ENCODE measurements at regions not wholly inside any gene's neighbourhood (a gene's known extent, or its start where the extent isn't known, plus 50 kb on each side); places are given as distances from the start of the nearest gene placed in this dataset.

- H3K4me1 ChIP-seq, result no peaks in the 10 kb centered on the region
- H3K36me3 ChIP-seq, result no peaks in the 10 kb centered on the region
- no peaks in the 10 kb centered on the region for H3K27me3 ChIP-seq
- H3K9me3 ChIP-seq, result no peaks in the 10 kb centered on the region
- no peak for DNase-seq
- no peak overlapping the region for H3K4me3 ChIP-seq (ENCODE audit: low read depth, low read length)
- TF ChIP-seq CTCF (IDR thresholded peaks at IDR 0.05; ENCODE audit: low read depth, low read length), result no peak
Measured at GRCh38 chr2:239654266-239654665, 253.4 kb upstream of the HDAC4 start.

- Histone ChIP-seq H3K27me3 (no peaks in the 10 kb centered on the region), H3K4me1 (no peaks in the 10 kb centered on the region), H3K9me3 (no peaks in the 10 kb centered on the region), H3K4me3 (ENCODE audit: low read depth, low read length) (no peak overlapping the region), H3K36me3 (no peaks in the 10 kb centered on the region)
- TF ChIP-seq CTCF (IDR thresholded peaks at IDR 0.05; ENCODE audit: low read depth, low read length), result no peak
- no peak for DNase-seq
Measured at GRCh38 chr2:239651859-239652258, 251.0 kb upstream of the HDAC4 start.

- peaks cover 10% of the 10 kb centered on the region for H3K27me3 ChIP-seq
- H3K4me3 ChIP-seq (ENCODE audit: low read depth, low read length), result no peak overlapping the region
- TF ChIP-seq CTCF (IDR thresholded peaks at IDR 0.05; ENCODE audit: low read depth, low read length), result no peak
- DNase-seq, result no peak
- no peaks in the 10 kb centered on the region for H3K9me3 ChIP-seq
- no peaks in the 10 kb centered on the region for H3K4me1 ChIP-seq
- no peaks in the 10 kb centered on the region for H3K36me3 ChIP-seq
Measured at GRCh38 chr2:239650674-239651073, 249.9 kb upstream of the HDAC4 start.

GRCh38 chr2:239649309-239649708 lies 248.5 kb upstream of the HDAC4 start:
- no peak for DNase-seq
- H3K36me3 ChIP-seq, result no peaks in the 10 kb centered on the region
- TF ChIP-seq CTCF (IDR thresholded peaks at IDR 0.05; ENCODE audit: low read depth, low read length), result no peak
- no peak overlapping the region for H3K4me3 ChIP-seq (ENCODE audit: low read depth, low read length)
- H3K27me3 ChIP-seq, result peaks cover 10% of the 10 kb centered on the region
- H3K9me3 ChIP-seq, result no peaks in the 10 kb centered on the region
- no peaks in the 10 kb centered on the region for H3K4me1 ChIP-seq

DNA sequence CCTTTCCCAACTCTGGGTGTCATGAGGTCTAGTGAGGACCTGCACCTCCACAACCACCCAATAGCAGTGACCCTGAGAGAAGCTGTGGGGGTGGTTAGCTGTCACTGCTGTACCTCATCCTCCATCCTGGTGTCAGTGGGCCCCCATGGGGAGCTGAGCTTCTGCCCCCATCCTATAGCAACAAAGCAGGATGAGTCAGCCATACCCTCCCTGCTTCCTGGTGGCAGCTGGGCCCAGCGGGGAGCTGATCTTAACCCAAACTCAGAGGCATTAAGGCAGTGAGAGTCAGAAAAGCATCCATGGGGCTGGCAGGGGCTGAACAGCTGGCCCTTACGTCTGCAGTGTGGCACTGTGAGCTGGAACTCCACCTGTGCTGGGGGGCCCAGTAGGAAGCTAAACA lies 247.8 kb upstream of the HDAC4 start:
- Histone ChIP-seq H3K9me3 (no peaks in the 10 kb centered on the region), H3K4me1 (no peaks in the 10 kb centered on the region), H3K36me3 (no peaks in the 10 kb centered on the region), H3K27me3 (peaks cover 10% of the 10 kb centered on the region), H3K4me3 (ENCODE audit: low read depth, low read length) (no peak overlapping the region)
- DNase-seq, result no peak
- TF ChIP-seq CTCF (IDR thresholded peaks at IDR 0.05; ENCODE audit: low read depth, low read length), result no peak

DNA sequence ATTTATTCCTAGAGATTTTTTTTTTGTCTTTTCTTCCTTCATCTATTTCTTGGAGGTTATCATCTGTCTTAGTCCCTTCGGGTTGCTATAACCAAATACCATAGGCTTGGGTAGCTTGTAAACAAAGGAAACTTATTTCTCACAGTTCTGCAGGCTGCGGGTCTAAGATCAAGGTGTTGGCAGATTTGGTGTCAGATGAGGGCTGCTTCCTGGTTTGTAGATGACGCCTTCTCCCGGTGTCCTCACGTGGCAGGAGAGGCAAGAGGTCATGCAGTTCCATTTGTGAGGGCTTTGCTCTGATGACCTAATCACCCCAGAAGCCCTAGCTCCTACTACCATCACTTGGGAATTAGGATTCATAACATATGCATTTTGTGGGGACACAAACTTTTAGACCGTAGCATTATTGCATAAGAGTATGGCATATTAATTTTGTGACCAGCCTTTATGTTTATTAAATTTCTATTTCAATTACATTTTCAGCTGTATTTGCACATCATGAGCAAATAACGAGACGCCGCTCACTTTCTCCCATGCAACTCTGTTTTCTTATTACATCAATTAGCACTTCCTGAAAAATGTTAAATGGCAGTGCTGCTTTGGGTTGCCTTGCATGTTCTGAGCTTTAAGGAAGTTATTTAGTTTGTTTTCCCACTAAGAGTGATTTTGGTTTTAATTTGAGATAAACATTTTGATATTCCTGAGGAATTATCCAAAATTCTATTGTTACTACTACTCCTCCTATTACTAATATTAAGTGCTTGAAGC lies 246.4 kb upstream of the HDAC4 start:
- H3K27me3 ChIP-seq, result peaks cover 10% of the 10 kb centered on the region
- no peak for DNase-seq
- H3K4me3 ChIP-seq (ENCODE audit: low read depth, low read length), result no peak overlapping the region
- no peaks in the 10 kb centered on the region for H3K9me3 ChIP-seq
- TF ChIP-seq CTCF (IDR thresholded peaks at IDR 0.05; ENCODE audit: low read depth, low read length), result no peak
- no peaks in the 10 kb centered on the region for H3K36me3 ChIP-seq
- no peaks in the 10 kb centered on the region for H3K4me1 ChIP-seq
